ENCODE measurements at regions not wholly inside any gene's neighbourhood (a gene's known extent, or its start where the extent isn't known, plus 50 kb on each side); places are given as distances from the start of the nearest gene placed in this dataset.

GRCh38 chr13:84745051-84745551 lies 862.8 kb upstream of the SLITRK1 start:
- H3K4me3 ChIP-seq (ENCODE audit: low read depth, low read length) = no peak overlapping the region
- no peak for TF ChIP-seq CTCF (IDR thresholded peaks at IDR 0.05; ENCODE audit: low read depth, low read length, missing control alignments)
- DNase-seq (ENCODE audit: low read depth) = no peak

- no peak overlapping the region for H3K4me3 ChIP-seq (ENCODE audit: low read depth, low read length)
- no peak for TF ChIP-seq CTCF (IDR thresholded peaks at IDR 0.05; ENCODE audit: low read depth, low read length, missing control alignments)
- no peak for DNase-seq (ENCODE audit: low read depth)
Measured at GRCh38 chr13:84744203-84744602, 861.9 kb upstream of the SLITRK1 start.

- TF ChIP-seq CTCF (IDR thresholded peaks at IDR 0.05; ENCODE audit: low read depth, low read length, missing control alignments) = no peak
- no peak overlapping the region for H3K4me3 ChIP-seq (ENCODE audit: low read depth, low read length)
- no peak for DNase-seq (ENCODE audit: low read depth)
Measured at GRCh38 chr13:84741253-84741652, 859.0 kb upstream of the SLITRK1 start.

- TF ChIP-seq CTCF (IDR thresholded peaks at IDR 0.05; ENCODE audit: low read depth, low read length, missing control alignments) = no peak
Measured at GRCh38 chr13:84739021-84739420, 856.7 kb upstream of the SLITRK1 start.

GRCh38 chr13:84737661-84738060 lies 855.4 kb upstream of the SLITRK1 start:
- no peak for TF ChIP-seq CTCF (IDR thresholded peaks at IDR 0.05; ENCODE audit: low read depth, low read length, missing control alignments)
- H3K4me3 ChIP-seq (ENCODE audit: low read depth, low read length) = no peak overlapping the region
- DNase-seq (ENCODE audit: low read depth) = no peak

More at GRCh38 chr13:84739021-84739420, 856.7 kb upstream of the SLITRK1 start:
- no peak for DNase-seq (ENCODE audit: low read depth)
- H3K4me3 ChIP-seq (ENCODE audit: low read depth, low read length) = no peak overlapping the region

GRCh38 chr13:84730376-84730775 lies 848.1 kb upstream of the SLITRK1 start:
- H3K4me3 ChIP-seq (ENCODE audit: low read depth, low read length) = no peak overlapping the region
- TF ChIP-seq CTCF (IDR thresholded peaks at IDR 0.05; ENCODE audit: low read depth, low read length, missing control alignments) = no peak
- DNase-seq (ENCODE audit: low read depth) = no peak

- H3K4me3 ChIP-seq (ENCODE audit: low read depth, low read length) = no peak overlapping the region
- no peak for DNase-seq (ENCODE audit: low read depth)
- no peak for TF ChIP-seq CTCF (IDR thresholded peaks at IDR 0.05; ENCODE audit: low read depth, low read length, missing control alignments)
Measured at GRCh38 chr13:84705982-84706710, 823.9 kb upstream of the SLITRK1 start.

All from GM12864 (cell line).